Panc1 (cell line): ENCODE measurements at regions not wholly inside any gene's neighbourhood (a gene's known extent, or its start where the extent isn't known, plus 50 kb on each side); places are given as distances from the start of the nearest gene placed in this dataset.

ENCODE experiments used
- ATAC-seq: fragments of 200-7000 bp; cut with Tn5 transposase; 2 replicates; pipeline ENCODE4 v1.9.1; 2020; ENCODE audit warnings: mild to moderate bottlenecking, moderate library complexity
- BruUV-seq: library from RNA; stranded (reverse); fragments of 400-500 nt; replicated peaks from 2 replicates; lab custom pipeline; 2021; lab: Mats Ljungman, UMichigan
- CTCF ChIA-PET: fragments of 300-600 bp; sonication (Branson Sonifier 250); formaldehyde crosslinking; loops from one replicate; lab custom pipeline; 2022; ENCODE audit warnings: antibody characterized with exemption; lab: Charles Lee
- POLR2A ChIA-PET: fragments of 300-600 bp; sonication (Branson Sonifier 250); formaldehyde crosslinking; loops from one replicate; lab custom pipeline; 2022; ENCODE audit warnings: antibody characterized with exemption; lab: Charles Lee
- DNase-seq: peaks from one replicate; pipeline ENCODE4 v3.0.0-alpha.2; 2010; ENCODE audit warnings: low read depth, low spot score
- H3K27ac ChIP-seq: 2 replicates; pipeline ENCODE4 v1.5.1; 2011; ENCODE audit warnings: mild to moderate bottlenecking, low read length, inconsistent platforms
- H3K27me3 ChIP-seq: fragments of 200-500 bp; sonication (Bioruptor generic); 2 replicates; pipeline ENCODE4 v1.6.0; 2014; ENCODE audit warnings: low read length, inconsistent platforms; ENCODE audit not compliant: control insufficient read depth, insufficient read depth
- H3K36me3 ChIP-seq: fragments of 200-500 bp; sonication (Bioruptor generic); 2 replicates; pipeline ENCODE4 v1.5.1; 2014; ENCODE audit warnings: inconsistent platforms, mild to moderate bottlenecking, low read length, moderate library complexity; ENCODE audit not compliant: control insufficient read depth, insufficient read depth
- H3K4me1 ChIP-seq: 2 replicates; pipeline ENCODE4 v1.5.1; 2011; ENCODE audit warnings: inconsistent platforms, mild to moderate bottlenecking, low read length, moderate library complexity; ENCODE audit not compliant: control insufficient read depth, insufficient read depth
- H3K4me3 ChIP-seq, 2 experiments: 2 replicates each; pipeline ENCODE4 v1.5.1; 2011 to 2012; ENCODE audit warnings: low read depth in 2 of 2, low read length in 2 of 2, mild to moderate bottlenecking in 2 of 2, inconsistent platforms in 1 of 2, moderate library complexity in 1 of 2
- H3K9me3 ChIP-seq: fragments of 200-500 bp; sonication (Bioruptor generic); 2 replicates; pipeline ENCODE4 v1.5.1; 2014; ENCODE audit warnings: low read depth, mild to moderate bottlenecking, inconsistent platforms, low read length, moderate library complexity; ENCODE audit not compliant: control insufficient read depth, insufficient read depth
- POLR2AphosphoS5 ChIP-seq: IDR thresholded peaks from 2 replicates; pipeline ENCODE4 v1.6.1; 2012; ENCODE audit warnings: mild to moderate bottlenecking, low read depth, low read length, moderate library complexity
- SIN3A ChIP-seq: IDR thresholded peaks from 2 replicates; pipeline ENCODE4 v1.6.1; 2012; ENCODE audit warnings: low read depth, mild to moderate bottlenecking, low read length, moderate library complexity, borderline replicate concordance; ENCODE audit not compliant: insufficient read depth
- TCF7L2 ChIP-seq: IDR thresholded peaks from 2 replicates; pipeline ENCODE4 v1.6.1; 2011; ENCODE audit warnings: mild to moderate bottlenecking, low read depth, low read length, inconsistent platforms
- in situ Hi-C: cut with HindIII; loops from 2 replicates; pipeline ENCODE4 v1.10.0; 2016; ENCODE audit warnings: low sequenced_read_pairs, low pct_unique_long_range_greater_than_20kb
- intact Hi-C: fragments of 100-400 bp; cut with micrococcal nuclease; formaldehyde crosslinking; loops from one replicate; pipeline ENCODE4 v1.10.0; 2022; ENCODE audit not compliant: unreplicated experiment
- TF ChIP-seq, protein P1 (sequence below), 2 experiments: IDR thresholded peaks; 2 replicates each; pipeline ENCODE4 v1.6.1; 2011 to 2012; ENCODE audit warnings: low read depth in 2 of 2, control low read depth in 1 of 2, low read length in 1 of 2, mild to moderate bottlenecking in 1 of 2, moderate library complexity in 1 of 2; ENCODE audit not compliant: insufficient read depth in 1 of 2
- TF ChIP-seq, protein P2 (sequence below): fragments of 450-650 bp; IDR thresholded peaks from 2 replicates; pipeline ENCODE4 v1.5.1; 2017; ENCODE audit warnings: mild to moderate bottlenecking

DNA sequence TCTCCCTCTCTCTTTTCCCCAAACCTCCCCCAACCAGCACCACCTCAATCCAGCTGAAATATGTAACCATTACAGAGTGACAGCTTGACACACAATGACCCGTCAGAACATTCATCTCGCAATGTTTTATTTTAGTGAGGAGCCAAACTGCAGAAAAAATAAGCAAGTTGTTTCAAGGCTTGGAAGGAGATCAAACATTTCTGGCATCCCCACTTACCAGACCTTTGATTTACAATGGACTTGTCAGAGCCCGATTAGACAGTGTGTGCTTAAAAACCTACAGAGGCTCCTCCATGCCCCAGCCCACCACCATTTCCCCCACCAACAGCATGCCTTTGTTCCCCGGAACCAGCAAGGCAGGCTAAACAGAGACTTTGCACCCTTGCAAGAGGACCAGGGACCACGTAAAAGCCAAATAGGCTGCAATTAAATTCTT, 382.8 kb upstream of the ZNF507 start:
- ChIA-PET POLR2A (no interaction called here), CTCF (no interaction called here)
- intact Hi-C loops = no loop called here
- in situ Hi-C loops = no loop called here
- Histone ChIP-seq H3K27ac (no peak overlapping the region), H3K4me3 (no peak overlapping the region), H3K27me3 (peaks cover 10% of the 10 kb centered on the region; the same call in 1 of the 2 replicates), H3K36me3 (no peaks in the 10 kb centered on the region), H3K4me1 (no peaks in the 10 kb centered on the region), H3K9me3 (no peaks in the 10 kb centered on the region)
- ATAC-seq (no peak), DNase-seq (no peak)
- TF ChIP-seq, protein P1, sequence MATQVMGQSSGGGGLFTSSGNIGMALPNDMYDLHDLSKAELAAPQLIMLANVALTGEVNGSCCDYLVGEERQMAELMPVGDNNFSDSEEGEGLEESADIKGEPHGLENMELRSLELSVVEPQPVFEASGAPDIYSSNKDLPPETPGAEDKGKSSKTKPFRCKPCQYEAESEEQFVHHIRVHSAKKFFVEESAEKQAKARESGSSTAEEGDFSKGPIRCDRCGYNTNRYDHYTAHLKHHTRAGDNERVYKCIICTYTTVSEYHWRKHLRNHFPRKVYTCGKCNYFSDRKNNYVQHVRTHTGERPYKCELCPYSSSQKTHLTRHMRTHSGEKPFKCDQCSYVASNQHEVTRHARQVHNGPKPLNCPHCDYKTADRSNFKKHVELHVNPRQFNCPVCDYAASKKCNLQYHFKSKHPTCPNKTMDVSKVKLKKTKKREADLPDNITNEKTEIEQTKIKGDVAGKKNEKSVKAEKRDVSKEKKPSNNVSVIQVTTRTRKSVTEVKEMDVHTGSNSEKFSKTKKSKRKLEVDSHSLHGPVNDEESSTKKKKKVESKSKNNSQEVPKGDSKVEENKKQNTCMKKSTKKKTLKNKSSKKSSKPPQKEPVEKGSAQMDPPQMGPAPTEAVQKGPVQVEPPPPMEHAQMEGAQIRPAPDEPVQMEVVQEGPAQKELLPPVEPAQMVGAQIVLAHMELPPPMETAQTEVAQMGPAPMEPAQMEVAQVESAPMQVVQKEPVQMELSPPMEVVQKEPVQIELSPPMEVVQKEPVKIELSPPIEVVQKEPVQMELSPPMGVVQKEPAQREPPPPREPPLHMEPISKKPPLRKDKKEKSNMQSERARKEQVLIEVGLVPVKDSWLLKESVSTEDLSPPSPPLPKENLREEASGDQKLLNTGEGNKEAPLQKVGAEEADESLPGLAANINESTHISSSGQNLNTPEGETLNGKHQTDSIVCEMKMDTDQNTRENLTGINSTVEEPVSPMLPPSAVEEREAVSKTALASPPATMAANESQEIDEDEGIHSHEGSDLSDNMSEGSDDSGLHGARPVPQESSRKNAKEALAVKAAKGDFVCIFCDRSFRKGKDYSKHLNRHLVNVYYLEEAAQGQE (IDR thresholded peaks at IDR 0.05; ENCODE audit: insufficient read depth in 1 of 2, low read depth in 2 of 2, low read length in 1 of 2) = no peak
- no peak for TF ChIP-seq SIN3A
- TF ChIP-seq POLR2AphosphoS5 = no peak
- TF ChIP-seq TCF7L2 = no peak
- no TSS peak for BruUV-seq

DNA sequence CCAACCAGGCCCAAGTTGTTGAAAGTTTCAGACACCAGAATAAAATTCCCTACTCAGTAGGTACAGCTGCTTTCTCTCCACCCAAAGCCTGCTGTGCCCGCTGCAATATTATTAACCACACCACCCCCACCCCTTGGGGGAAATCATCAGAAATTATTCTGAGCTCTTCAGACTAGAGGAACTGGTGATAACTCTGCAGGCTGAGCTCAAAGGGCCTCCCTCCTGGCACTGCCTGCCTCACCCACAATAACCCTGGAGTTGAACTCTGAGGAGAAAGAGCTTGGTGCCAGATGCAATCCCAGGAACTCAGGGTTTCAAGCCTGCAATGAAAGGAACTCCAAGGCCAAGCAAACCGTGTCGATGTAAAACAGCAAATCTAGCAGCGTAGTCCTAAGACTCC, 381.7 kb upstream of the ZNF507 start:
- H3K27me3 ChIP-seq = peaks cover 13% of the 10 kb centered on the region
- intact Hi-C loops = no loop called here
- CTCF ChIA-PET = interaction anchor here (0.6 kb wide), 1 partner anchor 511 kb away, joined by 5 read pairs; no protein-coding TSS in a partner anchor

More for the DNA sequence above, 381.7 kb upstream of the ZNF507 start:
- BruUV-seq = no TSS peak
- Histone ChIP-seq H3K4me1 (no peaks in the 10 kb centered on the region), H3K4me3 (no peak overlapping the region), H3K9me3 (no peaks in the 10 kb centered on the region), H3K36me3 (no peaks in the 10 kb centered on the region), H3K27ac (no peak overlapping the region)
- ATAC-seq = no peak
- TF ChIP-seq TCF7L2 = no peak
- no peak for TF ChIP-seq SIN3A
- TF ChIP-seq, protein P2, sequence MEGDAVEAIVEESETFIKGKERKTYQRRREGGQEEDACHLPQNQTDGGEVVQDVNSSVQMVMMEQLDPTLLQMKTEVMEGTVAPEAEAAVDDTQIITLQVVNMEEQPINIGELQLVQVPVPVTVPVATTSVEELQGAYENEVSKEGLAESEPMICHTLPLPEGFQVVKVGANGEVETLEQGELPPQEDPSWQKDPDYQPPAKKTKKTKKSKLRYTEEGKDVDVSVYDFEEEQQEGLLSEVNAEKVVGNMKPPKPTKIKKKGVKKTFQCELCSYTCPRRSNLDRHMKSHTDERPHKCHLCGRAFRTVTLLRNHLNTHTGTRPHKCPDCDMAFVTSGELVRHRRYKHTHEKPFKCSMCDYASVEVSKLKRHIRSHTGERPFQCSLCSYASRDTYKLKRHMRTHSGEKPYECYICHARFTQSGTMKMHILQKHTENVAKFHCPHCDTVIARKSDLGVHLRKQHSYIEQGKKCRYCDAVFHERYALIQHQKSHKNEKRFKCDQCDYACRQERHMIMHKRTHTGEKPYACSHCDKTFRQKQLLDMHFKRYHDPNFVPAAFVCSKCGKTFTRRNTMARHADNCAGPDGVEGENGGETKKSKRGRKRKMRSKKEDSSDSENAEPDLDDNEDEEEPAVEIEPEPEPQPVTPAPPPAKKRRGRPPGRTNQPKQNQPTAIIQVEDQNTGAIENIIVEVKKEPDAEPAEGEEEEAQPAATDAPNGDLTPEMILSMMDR = no peak
- TF ChIP-seq, protein P1 (IDR thresholded peaks at IDR 0.05; ENCODE audit: insufficient read depth in 1 of 2, low read depth in 2 of 2, low read length in 1 of 2) = no peak
- no peak for TF ChIP-seq POLR2AphosphoS5
- in situ Hi-C loops = no loop called here
- POLR2A ChIA-PET = no interaction called here
- no peak for DNase-seq
